ENCODE measurements at regions not wholly inside any gene's neighbourhood (a gene's known extent, or its start where the extent isn't known, plus 50 kb on each side); places are given as distances from the start of the nearest gene placed in this dataset.

GRCh38 chr10:24027107-24027506 lies 181.8 kb upstream of the KIAA1217 start:
- no peak for DNase-seq (ENCODE audit: low read depth)

GRCh38 chr10:24034571-24034970 lies 174.4 kb upstream of the KIAA1217 start:
- DNase-seq (ENCODE audit: low read depth): no peak

GRCh38 chr10:24035761-24036160 lies 173.2 kb upstream of the KIAA1217 start:
- DNase-seq (ENCODE audit: low read depth): no peak

- no peak for DNase-seq (ENCODE audit: low read depth)
Measured at GRCh38 chr10:24039315-24039714, 169.6 kb upstream of the KIAA1217 start.

- DNase-seq (ENCODE audit: low read depth): no peak
Measured at GRCh38 chr10:24039897-24040296, 169.0 kb upstream of the KIAA1217 start.

DNA sequence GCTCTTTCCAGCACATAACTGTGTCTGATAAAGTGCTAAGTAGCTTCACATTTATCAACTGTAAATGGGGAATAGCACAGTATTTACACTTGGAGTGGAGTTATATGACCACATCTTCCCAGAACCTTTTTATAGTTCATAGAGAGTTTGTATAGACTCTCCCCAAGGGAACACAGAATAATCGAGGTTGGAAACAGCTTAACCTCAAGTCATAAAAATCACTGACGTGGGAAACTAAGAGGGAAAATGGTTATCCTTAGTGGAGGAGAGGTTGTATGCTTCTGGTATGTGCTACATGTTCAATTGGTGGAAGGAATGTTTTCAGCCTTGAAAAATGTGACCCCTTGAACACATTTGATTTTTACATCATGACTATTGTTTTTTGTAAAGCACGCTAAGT lies 167.9 kb upstream of the KIAA1217 start:
- no peak for DNase-seq (ENCODE audit: low read depth)

DNA sequence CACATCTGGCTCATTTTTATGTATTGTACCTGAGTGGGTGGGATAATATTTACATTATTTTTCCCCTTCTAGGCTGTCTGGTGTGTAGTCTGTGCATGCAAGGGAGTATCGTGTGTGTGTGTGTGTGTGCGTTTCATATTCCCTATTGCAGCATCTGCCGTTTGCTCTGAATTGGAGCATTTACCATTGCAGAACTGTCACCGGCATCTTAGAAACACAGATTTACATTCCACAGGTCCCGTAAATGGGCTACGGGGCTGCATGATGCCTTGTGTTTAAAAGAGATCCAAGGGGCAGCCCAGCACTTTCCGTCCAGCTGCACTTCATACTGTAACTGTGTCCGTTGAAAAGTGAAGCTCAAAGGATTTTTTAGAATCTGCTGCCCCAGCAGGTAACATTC lies 167.1 kb upstream of the KIAA1217 start:
- no peak for DNase-seq (ENCODE audit: low read depth)

DNA sequence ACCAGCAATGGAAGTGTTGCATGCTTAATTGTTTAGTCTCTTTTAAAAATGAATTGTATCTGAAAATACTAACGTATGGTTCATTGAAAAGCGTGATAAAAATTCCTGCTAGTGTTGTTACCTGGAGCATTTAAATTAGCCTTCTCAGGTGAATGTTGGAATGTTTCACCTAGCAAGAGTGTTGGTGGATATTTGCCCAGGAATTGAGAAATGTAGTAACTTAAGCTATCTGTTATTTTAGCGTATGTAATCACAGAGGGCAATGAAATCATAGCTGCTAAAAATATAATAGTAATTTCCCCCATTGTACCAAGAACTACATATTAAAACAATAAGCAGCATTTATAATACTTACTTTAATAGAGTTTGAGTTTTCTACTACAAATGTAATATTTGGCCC lies 166.1 kb upstream of the KIAA1217 start:
- DNase-seq (ENCODE audit: low read depth): no peak

DNA sequence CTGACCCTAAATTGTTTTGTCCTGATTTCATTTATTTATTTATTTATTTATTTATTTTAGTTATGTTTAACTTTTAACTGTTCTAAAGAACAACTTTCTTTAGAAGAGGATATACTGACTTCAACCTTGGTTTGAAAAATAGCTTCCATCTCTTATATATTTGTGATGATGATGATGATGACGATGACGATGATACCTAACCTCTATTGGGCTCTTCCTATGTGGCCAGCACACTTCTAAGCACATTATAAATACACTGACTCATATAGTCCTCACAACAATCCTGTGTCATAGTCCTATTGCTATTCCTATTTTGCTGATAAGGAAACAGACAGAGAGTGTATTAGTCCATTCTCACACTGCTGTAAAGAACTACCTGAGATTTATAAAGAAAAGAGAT lies 162.9 kb upstream of the KIAA1217 start:
- no peak for DNase-seq (ENCODE audit: low read depth)

- no peak for DNase-seq (ENCODE audit: low read depth)
Measured at GRCh38 chr10:24047176-24047575, 161.8 kb upstream of the KIAA1217 start.

- DNase-seq (ENCODE audit: low read depth): no peak
Measured at GRCh38 chr10:24054421-24054820, 154.5 kb upstream of the KIAA1217 start.

- no peak for DNase-seq (ENCODE audit: low read depth)
Measured at GRCh38 chr10:24080207-24080606, 128.7 kb upstream of the KIAA1217 start.

DNA sequence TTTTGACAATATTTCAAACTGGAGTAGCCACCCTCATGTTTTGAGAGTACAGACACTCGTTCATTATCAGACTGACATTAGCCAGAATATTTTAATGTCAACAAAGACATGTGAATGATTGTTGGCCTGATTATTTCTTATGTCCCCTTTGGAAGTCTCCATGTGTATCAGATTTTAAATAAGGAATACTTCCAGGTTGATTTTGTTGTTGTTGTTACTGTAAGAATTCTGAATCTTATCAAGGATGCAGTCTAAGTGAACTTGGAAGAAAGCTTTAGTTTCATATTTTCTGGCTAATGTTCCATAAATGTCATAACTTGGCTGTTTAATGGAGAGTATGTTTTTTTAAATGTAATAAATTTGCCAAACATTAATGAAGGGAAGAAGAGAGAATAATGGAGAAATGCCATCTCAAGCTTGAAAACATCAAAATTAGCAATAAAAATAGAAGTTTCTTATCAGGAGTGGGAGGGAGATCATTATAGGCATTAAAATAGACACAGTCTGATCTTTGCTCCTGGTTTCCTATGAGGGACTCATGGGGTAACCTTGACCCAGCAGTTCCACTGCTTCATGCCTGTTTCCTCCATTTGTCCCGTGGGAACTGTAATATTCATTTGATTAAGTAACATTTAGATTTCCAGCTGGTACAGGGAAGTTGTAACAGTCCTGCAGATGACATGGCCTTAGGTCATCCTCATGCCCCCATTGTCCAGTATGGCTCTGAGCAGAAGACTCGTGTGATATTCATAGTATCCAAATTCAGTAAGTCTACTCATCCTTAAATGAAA lies 122.4 kb upstream of the KIAA1217 start:
- no peak for DNase-seq (ENCODE audit: low read depth)

- DNase-seq (ENCODE audit: low read depth): no peak
Measured at GRCh38 chr10:24091256-24091655, 117.7 kb upstream of the KIAA1217 start.

GRCh38 chr10:24096281-24096680 lies 112.7 kb upstream of the KIAA1217 start:
- DNase-seq (ENCODE audit: low read depth): no peak

- DNase-seq (ENCODE audit: low read depth): no peak
Measured at GRCh38 chr10:24097751-24098207, 111.2 kb upstream of the KIAA1217 start.

GRCh38 chr10:24104895-24105294 lies 104.0 kb upstream of the KIAA1217 start:
- DNase-seq (ENCODE audit: low read depth): no peak

DNA sequence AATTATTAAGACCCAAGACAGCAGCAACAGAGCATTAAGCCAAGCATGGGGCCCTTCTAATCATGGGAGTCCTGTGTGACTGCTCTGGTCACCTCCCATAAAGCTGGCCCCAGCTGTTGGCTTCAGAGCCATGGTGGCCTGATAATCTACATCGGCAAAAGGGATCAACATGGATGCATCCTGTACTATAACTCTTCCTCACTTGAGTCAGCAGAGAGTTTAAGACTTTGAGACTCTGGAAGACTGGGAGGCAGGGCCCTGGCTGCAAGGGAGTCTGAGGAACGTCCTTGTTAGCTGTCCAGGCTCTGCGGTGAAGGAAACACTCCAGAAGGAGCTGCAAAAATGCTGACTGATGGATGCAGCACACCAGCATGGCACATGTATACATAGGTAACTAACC lies 95.0 kb upstream of the KIAA1217 start:
- no peak for DNase-seq (ENCODE audit: low read depth)

- DNase-seq (ENCODE audit: low read depth): no peak
Measured at GRCh38 chr10:24114556-24114955, 94.4 kb upstream of the KIAA1217 start.

DNA sequence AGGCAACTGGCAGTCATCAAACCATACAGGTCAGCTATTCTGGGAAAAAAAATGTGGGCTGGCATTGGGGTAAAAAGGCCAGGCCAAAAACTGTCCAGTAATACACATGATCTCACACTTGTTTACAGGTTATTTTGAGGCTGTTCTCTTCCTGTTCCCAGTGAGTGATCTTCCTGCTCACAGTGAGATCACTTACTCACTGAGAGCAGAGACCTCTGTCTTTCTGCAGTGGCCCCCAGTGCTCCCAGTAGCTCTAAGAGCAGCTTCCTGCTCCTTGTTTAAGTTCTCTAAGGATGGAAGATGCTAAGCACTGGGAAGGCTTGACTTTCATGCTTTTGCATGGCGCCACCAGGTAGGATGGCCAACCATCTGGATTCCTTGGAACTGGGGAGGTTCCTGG lies 93.5 kb upstream of the KIAA1217 start:
- no peak for DNase-seq (ENCODE audit: low read depth)

- no peak for DNase-seq (ENCODE audit: low read depth)
Measured at GRCh38 chr10:24118246-24118645, 90.7 kb upstream of the KIAA1217 start.

- DNase-seq (ENCODE audit: low read depth): no peak
Measured at GRCh38 chr10:24119896-24120295, 89.0 kb upstream of the KIAA1217 start.

DNA sequence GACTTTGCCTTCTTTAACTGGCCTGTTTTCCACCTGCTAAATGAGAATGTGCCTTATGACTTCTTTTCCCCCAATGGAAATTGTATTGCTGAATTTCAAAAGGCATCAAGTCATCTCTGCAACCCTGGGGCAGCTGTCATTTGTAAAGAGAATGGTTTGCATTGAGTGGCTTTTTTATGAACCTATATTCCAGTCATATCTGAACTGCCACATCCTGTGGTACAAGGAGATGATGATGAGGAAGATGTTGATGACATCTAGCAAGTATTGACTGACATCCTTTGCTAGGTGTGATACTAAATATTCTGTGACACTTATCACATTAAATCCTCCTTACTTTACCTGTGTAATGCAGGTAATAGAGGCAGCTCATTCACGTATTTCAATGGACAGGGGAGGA lies 88.3 kb upstream of the KIAA1217 start:
- DNase-seq (ENCODE audit: low read depth): no peak

GRCh38 chr10:24127516-24127915 lies 81.4 kb upstream of the KIAA1217 start:
- no peak for DNase-seq (ENCODE audit: low read depth)
